DMS 273 treated with DMSO at 0.1 percent for 48 hours (cell line): ENCODE measurements at regions not wholly inside any gene's neighbourhood (a gene's known extent, or its start where the extent isn't known, plus 50 kb on each side); places are given as distances from the start of the nearest gene placed in this dataset.
"Not testable (repeated sequence)": the region's sequence is repeated elsewhere in the genome, so short reads cannot be mapped to it uniquely, and the experiment has no call there.

Experiments
- DNase-seq: peaks from one replicate; lab custom pipeline; 2025; lab: John Stamatoyannopoulos, UW

DNA sequence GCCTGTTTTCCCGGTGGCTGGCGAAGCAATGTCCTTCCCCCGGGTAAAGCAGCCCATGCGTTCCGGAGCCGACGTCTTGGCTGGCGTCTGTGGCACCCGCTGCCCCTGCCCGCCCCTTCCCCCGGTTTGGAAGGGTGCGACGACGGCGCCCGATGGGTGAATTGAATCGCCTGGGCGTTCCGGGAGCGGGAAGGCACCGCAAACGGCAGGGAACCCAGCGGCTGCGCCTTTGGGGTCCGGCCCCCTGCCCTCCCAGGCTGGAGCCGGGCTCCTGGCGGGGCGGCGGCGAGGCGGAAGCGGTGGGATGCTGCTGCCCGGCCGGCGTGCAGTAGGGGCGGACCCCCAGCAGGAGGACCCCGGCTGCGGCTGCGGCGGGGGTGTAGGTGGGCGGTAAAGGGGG is 123.6 kb upstream of the RHOU start:
- not testable (repeated sequence) for DNase-seq

DNA sequence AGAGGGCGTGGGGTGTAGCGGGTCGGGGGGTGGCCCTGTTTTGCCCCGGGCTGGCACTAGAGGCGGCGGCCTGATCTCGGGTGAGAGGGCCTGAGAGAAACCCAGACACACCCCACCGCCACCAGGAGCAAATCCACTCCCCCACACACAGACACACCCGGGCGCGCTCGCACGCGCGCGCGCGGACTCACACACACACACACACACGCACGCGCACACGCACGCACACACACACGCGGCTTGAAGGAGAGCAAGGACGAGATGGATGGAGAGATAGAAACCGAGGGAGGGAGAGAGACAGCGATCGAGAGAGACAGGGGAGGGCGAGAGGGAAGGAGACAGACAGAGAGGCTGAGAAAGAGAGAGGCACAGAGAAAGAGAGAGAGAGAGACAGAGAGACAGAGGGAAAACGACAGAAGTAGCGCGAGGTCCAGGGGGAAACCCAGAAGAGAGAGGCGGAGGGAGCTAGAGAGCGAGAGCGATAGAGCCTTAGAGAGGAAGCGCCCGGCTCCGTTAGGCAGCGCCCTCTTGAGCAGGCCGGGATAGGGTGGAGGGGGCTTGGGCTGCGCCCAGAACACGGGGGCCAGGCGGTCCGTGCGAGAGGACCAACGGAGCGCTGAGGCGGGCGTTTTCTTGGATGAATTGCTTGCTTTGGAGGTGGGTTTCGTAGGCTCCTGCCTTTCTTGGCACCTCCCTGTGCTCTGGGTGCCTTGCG is 113.1 kb upstream of the RHOU start:
- DNase-seq = not testable (repeated sequence)

DNA sequence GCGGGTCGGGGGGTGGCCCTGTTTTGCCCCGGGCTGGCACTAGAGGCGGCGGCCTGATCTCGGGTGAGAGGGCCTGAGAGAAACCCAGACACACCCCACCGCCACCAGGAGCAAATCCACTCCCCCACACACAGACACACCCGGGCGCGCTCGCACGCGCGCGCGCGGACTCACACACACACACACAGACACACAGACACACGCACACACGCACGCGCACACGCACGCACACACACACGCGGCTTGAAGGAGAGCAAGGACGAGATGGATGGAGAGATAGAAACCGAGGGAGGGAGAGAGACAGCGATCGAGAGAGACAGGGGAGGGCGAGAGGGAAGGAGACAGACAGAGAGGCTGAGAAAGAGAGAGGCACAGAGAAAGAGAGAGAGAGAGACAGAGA is 108.8 kb upstream of the RHOU start:
- DNase-seq = not testable (repeated sequence)

DNA sequence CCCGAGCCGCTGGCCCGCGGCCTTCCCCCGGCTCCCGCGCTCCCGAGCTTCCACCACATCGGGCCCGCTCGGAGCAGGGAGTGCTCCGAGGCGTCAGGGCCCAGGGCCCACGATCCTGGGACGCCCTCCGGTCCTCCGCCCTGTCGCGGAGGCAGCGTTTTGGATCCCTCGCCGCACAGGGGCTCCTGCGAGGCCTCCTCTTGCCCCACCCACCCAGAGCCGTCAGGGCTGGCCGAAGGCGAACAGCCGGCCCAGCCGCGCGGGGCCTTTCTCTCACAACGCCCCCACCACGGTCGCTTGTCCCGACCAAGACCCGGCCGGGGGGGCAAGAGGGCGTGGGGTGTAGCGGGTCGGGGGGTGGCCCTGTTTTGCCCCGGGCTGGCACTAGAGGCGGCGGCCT is 102.4 kb upstream of the RHOU start:
- not testable (repeated sequence) for DNase-seq

DNA sequence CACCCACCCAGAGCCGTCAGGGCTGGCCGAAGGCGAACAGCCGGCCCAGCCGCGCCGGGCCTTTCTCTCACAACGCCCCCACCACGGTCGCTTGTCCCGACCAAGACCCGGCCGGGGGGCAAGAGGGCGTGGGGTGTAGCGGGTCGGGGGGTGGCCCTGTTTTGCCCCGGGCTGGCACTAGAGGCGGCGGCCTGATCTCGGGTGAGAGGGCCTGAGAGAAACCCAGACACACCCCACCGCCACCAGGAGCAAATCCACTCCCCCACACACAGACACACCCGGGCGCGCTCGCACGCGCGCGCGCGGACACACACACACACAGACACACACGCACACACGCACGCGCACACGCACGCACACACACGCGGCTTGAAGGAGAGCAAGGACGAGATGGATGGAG is 100.0 kb upstream of the RHOU start:
- DNase-seq = peak; percentile 16

DNA sequence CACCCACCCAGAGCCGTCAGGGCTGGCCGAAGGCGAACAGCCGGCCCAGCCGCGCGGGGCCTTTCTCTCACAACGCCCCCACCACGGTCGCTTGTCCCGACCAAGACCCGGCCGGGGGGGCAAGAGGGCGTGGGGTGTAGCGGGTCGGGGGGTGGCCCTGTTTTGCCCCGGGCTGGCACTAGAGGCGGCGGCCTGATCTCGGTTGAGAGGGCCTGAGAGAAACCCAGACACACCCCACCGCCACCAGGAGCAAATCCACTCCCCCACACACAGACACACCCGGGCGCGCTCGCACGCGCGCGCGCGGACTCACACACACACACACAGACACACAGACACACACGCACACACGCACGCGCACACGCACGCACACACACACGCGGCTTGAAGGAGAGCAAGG is 97.8 kb upstream of the RHOU start:
- not testable (repeated sequence) for DNase-seq

DNA sequence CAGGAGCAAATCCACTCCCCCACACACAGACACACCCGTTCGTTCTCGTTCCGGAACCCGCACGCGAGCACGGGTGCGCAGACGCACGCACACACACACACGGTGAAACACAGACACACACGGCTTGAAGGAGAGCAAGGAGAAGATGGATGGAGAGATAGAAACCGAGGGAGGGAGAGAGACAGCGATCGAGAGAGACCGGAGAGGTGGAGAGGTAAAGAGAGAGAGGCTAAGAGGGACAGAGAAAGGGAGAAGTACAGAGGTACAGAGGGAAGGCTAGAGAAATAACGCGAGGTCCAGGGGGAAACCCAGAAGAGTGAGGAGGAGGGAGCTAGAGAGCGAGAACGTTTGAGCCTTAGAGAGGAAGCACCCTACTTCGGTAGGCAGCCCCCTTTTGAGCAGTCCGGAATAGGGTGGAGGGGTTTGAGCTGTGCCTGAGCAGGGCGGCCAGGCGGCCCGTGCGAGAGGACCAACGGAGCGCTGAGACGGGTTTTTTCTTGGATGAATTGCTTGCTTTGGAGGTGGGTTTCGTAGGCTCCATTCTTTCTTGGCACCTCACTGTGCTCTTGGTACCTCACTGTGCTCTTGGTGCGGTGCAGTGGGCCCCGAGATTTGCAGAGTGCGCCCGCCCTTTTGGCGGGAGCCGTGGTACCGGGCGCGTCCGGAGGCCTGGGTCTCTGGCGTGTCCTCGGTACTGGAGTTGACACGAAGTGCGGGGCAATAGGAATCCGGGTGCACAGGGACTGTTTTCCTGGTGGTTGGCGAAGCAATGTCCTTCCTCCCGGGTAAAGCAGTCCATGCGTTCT is 88.4 kb upstream of the RHOU start:
- peak; percentile 66 for DNase-seq

DNA sequence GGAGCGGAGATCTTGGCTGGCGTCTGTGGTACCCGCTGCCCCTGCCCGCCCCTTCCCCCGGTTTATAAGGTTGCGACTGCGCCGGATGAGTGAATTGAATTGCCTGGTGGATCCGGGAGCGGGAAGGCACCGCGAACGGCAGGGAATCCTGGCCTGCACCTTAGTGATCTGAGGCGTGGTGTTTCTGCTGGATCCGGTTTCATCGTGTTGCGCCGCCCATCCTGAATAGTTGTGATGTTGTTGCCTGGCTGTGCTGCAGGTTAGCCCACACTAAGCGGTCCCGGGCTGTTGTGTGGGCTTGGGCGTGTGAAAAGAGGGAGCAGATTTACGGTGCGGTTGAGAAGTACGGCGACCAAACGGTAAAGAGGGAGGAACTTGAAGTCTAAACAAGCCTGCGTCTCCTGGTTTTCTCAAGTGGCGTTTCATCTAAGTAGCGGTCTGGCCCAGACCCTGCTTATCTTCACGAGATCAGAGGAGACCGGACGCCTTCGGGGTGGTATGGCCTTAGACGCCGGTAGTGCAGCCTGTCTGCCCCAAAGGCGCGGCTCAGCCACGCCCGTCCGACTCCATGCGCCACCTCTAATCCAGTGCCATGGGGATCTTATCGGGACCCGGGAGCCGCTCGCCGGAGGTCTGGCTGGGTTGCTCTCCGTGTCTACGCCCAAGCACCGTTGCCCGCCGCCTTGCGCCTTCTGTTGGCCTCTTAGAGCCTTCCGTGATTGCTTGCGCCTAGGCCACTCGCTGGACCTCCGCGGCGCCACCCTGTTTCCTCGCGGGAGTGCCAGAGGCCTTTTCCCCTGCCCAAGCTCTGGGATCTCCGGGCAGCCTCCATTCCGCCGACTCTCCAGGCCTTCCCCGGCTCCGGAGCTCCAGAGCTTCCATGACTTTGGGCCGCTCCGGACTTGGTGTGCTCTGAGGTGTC is 87.5 kb upstream of the RHOU start:
- peak; percentile 74 for DNase-seq

DNA sequence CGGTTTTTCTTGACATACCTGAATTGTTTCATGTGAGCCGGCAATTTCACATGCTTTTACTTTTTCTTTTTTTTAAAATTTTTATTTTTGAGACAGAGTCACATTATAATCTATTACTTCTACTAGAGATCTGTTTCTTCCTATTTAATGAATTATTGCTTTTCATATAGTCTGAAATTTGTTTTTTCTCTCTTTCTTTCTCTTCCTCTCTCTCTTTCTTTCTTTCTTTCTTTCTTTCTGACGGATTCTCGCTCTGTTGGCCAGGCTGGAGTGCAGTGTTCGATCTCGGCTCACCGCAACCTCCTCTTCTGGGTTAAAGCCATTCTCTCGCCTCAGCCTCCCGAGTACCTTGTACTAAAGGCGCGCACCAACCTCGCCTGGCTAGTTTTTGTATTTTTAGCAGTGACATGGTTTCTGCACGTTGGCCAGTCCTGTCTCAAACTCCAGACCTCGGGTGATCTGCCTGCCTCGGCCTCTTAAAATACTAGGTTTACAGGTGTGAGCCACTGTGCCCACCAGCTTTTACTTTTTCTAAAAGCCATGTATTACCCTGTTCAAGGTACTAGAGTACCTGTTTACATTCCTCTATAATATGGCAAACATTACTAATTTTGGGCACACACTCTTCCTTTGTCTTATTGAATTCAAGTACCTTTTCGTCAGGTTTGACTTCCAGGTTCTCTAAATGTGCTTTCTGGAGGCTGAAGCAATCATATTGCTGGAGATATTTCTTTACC is 86.5 kb upstream of the RHOU start:
- no peak for DNase-seq

DNA sequence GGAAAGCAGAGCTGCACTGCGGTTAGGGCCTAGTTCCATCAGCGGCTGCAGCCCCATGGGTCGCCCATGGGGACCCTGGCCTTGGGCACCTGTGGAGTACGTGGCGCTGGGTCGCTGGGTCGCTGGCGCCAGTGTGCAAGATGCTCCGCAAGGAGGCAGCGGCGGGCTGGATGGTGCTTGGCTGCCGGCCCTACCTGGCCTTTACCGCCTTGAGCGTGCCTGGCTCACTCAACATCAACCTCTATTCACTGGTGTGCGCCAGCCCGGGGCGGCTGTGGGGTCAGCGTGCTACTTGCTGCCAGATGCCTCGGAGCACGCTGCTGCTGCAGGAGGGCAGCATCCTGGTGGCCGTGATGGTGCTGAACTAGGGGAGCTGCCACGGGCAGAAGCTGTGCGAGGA is 85.1 kb upstream of the RHOU start:
- DNase-seq = no peak

DNA sequence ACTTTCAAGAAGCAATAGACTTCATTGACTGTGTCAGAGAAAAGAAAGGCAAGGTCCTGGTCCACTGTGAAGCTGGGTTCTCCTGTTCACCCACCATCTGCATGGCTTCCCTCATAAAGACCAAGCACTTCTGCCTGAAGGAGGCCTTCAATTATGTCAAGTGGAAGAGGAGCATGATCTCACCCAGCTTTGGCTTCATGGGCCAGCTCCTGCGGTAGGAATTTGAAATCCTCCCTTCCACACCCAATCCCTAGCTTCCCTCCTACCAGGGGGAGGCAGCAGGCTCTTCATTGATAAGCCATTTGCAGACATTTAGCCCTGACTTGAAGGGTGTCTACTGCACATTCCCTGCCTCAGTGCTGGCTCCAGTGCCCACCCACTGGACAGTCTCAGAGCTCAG is 84.3 kb upstream of the RHOU start:
- DNase-seq = no peak

DNA sequence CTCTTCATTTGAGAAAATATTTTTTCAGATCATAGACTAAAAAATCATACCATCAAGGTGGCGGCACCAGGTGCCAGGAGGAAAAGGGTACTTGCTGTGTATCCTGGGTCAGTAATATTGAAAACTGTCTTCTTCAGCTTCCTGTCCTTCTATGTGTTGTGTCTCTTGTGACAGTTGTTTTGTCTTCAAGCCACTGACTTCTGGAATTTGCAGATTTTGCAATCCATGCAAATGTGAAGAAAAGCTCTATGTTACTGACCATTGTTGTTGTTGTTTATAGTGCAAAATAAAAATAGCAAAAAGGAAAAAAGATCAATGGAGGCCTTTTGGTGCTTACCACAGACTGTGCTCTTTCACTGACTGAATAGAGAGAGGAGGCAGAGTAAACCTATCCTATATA is 83.2 kb upstream of the RHOU start:
- DNase-seq = no peak

DNA sequence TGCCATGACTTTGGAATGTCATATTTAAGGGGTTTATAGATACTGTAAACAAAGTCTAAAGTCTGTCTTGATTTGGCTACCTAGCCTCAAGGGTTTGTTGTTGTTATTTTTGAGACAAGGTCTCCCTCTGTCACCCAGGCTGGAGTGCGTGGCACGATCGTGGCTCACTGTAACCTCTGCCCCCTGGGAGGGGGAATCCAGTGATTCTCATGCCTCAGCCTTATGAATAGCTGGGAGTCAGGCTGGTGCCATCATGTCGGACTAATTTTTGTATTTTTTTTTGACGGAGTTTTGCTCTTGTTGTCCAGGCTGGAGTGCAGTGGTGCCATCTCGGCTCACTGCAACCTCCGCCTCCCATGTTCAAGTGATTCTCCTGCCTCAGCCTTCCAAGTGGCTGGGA is 82.2 kb upstream of the RHOU start:
- DNase-seq = not testable (repeated sequence)

DNA sequence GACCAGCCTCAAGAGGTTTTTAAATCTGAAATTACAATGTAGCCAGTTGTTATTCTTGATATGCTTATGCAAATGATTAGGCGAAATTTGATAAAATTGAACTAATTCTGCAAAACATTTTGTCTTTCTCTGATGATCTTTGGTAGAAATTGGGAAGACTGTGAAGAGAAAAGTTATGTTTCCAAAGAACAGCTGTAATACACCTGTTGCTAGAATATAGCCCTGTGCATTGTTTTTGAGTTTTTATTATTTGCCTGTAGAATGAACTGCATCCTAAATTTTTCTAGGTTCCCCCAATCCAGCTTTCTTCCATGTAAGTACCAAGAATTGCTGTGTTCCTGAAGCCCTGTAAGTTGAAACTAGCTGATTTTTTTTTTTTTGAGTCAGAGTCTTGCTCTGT is 81.5 kb upstream of the RHOU start:
- no peak for DNase-seq

DNA sequence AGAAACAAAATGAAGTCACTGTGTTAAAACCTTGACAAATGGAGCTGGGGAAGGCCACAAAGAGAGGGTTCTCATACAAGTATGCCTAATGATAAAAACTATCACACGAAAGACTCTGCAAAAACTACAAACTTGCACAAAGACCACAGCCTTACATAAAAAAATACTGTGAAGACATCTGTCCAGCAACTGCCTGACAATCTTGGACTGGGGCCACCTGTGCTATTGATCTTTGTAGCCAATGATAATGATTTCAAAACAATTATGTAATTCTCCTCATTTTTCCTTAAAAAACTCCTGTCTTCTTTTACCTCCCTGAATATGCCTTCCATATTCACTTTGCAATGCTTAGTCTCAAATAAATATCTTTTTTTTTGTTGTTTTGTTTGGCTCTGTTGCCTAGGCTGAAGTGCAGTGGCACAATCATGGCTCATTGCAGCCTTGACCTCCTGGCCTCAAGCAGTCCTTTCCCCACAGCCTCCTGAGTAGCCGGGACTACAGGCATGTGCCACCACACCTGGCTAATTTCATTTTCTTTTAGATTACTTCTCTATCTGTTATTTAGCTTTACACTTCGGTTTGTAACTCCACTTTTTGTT is 79.4 kb upstream of the RHOU start:
- no peak for DNase-seq

DNA sequence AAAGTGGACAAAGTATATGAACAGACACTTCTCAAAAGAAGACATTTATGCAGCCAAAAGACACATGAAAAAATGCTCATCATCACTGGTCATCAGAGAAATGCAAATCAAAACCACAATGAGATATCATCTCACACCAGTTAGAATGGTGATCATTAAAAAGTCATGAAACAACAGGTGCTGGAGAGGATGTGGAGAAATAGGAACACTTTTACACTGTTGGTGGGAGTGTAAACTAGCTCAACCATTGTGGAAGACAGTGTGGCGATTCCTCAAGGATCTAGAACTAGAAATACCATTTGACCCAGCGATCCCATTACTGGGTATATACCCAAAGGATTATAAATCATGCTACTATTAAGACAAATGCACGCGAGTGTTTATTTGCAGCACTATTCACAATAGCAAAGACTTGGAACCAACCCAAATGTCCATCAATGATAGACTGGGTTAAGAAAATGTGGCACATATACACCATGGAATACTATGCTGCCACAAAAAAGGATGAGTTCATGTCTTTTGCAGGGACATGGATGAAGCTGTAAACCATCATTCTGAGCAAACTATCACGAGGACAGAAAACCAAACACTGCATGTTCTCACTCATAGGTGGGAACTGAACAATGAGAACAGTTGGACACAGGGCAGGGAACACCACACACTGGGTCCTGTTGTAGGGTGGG is 73.1 kb upstream of the RHOU start:
- DNase-seq = not testable (repeated sequence)

DNA sequence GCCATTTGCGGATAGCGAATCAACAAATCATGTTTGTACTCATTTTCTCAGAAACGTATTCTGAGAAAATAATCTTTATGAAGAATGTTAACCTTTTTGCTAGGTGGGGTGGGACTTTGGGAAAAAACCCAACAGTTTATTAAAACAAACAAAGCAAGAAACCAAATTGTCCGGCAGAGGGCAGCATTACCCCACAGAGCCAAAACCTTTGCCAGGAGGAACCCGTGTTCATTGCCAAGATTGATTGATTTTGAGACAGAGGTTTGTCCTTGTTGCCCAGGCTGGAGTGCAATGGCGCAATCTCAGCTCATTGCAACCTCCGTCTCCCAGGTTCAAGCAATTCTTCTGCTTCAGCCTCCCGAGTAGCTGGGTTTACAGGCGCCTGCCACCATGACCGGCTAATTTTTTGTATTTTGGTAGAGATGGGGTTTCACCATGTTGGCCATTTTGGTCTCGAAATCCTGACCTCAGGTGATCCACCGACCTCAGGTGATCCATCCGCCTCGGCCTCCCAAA is 70.8 kb upstream of the RHOU start:
- peak; percentile 26 for DNase-seq

DNA sequence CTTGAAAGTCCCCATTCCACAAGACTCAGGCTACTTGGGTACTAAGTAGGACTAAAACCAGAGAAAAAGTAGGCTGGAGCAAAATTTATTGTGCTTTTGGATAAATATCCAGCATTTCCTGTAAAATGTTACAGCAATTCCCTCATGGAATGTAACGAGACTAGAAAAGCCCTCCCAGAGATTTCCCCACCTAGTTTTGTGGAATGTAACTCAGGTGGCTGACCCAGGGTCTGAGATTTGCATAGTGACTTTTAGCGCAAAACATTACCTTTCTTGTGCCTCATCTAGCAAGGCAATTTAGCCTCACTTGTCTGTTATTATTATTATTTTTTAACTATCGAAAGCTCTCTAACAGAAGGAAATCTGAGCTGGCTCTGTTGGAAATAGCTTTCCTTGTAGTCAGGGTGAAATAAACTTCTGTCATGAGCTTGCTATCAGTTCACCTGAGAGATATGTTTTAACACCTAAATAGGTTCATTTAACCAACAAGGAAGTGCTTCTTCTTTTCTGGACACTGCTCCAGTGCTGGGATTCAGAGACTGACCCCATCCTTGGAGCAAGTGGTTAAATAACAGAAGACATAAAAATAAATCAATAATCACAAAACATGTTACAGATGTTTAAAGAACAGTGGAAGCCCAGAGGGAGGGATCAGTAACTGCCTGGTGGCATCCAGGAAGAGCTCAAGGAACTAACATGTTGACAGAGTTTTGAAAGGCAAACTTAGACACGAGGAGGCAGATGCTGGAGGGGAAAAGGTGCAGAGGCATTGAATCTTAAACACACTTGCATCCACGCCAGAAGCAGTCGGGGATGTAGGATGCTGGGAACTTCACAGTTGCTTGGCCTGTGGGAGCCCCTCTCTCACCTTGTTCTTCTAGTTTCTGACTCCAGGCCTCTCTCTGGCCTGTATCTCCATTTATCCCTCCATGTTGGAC is 68.3 kb upstream of the RHOU start:
- DNase-seq = no peak

DNA sequence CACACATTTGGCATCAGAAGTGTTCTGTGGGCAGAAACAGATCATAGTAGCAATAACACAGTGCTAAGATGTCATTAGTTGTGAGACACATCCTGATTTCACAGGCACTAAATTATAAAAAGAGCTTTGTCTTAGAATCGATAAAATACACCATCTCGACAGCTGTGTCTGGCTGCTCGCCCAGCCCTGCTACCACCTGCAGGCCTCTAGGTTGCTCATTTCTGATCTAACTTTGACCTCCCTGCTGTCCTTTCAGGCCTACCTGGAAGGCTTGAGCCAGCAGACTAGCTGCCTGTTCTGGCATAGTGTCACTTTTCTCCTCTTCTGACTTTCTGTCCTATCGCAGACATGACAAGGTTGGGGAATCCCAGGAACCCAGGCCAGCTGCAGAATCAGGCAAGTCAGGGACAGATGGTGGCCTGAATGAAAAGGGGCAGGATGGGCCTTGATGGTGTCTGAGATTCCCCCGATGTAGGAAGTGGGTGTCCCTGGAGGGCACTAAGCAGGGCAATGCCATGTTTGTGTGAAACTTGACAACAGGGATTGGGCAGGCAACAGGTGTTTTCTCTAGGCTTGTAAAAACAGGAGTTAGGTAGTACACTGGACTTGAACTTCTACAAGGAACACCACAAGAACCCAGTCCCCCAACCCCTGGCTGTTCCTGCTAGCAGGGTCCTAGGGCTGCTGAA is 66.6 kb upstream of the RHOU start:
- no peak for DNase-seq
